Mammary epithelial cell (primary cell): ENCODE measurements at regions not wholly inside any gene's neighbourhood (a gene's known extent, or its start where the extent isn't known, plus 50 kb on each side); places are given as distances from the start of the nearest gene placed in this dataset.

Experiments
- EZH2 ChIP-seq: IDR thresholded peaks from 2 replicates; pipeline ENCODE4 v1.6.1; 2012; ENCODE audit warnings: low read length, inconsistent platforms, borderline replicate concordance
- TF ChIP-seq, protein P1 (sequence below), 2 donors: IDR thresholded peaks in 1 of 2; conservative IDR thresholded peaks in 1 of 2; 2 replicates each; pipeline ENCODE4 v1.5.1; 2011 to 2012; ENCODE audit warnings: inconsistent platforms in 2 of 2, low read length in 2 of 2, mild to moderate bottlenecking in 2 of 2, control low read depth in 1 of 2, low read depth in 1 of 2; ENCODE audit not compliant: insufficient read depth in 1 of 2; ENCODE audit errors: extremely low read depth in 1 of 2

GRCh38 chr5:84758008-84758407, 373.3 kb upstream of the EDIL3 start:
- TF ChIP-seq, protein P1, sequence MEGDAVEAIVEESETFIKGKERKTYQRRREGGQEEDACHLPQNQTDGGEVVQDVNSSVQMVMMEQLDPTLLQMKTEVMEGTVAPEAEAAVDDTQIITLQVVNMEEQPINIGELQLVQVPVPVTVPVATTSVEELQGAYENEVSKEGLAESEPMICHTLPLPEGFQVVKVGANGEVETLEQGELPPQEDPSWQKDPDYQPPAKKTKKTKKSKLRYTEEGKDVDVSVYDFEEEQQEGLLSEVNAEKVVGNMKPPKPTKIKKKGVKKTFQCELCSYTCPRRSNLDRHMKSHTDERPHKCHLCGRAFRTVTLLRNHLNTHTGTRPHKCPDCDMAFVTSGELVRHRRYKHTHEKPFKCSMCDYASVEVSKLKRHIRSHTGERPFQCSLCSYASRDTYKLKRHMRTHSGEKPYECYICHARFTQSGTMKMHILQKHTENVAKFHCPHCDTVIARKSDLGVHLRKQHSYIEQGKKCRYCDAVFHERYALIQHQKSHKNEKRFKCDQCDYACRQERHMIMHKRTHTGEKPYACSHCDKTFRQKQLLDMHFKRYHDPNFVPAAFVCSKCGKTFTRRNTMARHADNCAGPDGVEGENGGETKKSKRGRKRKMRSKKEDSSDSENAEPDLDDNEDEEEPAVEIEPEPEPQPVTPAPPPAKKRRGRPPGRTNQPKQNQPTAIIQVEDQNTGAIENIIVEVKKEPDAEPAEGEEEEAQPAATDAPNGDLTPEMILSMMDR (conservative IDR thresholded peaks at IDR 0.05 in 1 of 2, IDR thresholded peaks at IDR 0.05 in 1 of 2; ENCODE audit: extremely low read depth in 1 of 2, insufficient read depth in 1 of 2, low read depth in 1 of 2, low read length in 2 of 2) = no peak
- no peak for TF ChIP-seq EZH2
